KMS-11 (cell line): ENCODE measurements at regions not wholly inside any gene's neighbourhood (a gene's known extent, or its start where the extent isn't known, plus 50 kb on each side); places are given as distances from the start of the nearest gene placed in this dataset.

Experiments used
- H2AFZ ChIP-seq: fragments of 200-600 bp; sonication (generic); 2 replicates; pipeline ENCODE4 v1.6.1; 2016; ENCODE audit warnings: antibody characterized with exemption, mixed run types, low read depth
- H3K27ac ChIP-seq: fragments of 200-600 bp; sonication (generic); 2 replicates; pipeline ENCODE4 v1.6.1; 2016; ENCODE audit warnings: mild to moderate bottlenecking, mixed run types
- H3K27me3 ChIP-seq: fragments of 200-600 bp; sonication (generic); 2 replicates; pipeline ENCODE4 v1.6.1; 2017; ENCODE audit warnings: mild to moderate bottlenecking, low read depth, mixed run types, moderate library complexity; ENCODE audit not compliant: insufficient read depth
- H3K36me3 ChIP-seq: fragments of 200-600 bp; sonication (generic); 2 replicates; pipeline ENCODE4 v1.6.1; 2017; ENCODE audit warnings: mild to moderate bottlenecking, mixed run types; ENCODE audit not compliant: insufficient read depth
- H3K4me1 ChIP-seq: fragments of 200-600 bp; sonication (generic); 2 replicates; pipeline ENCODE4 v1.6.1; 2016; ENCODE audit warnings: mild to moderate bottlenecking, low read depth, mixed run types; ENCODE audit not compliant: poor library complexity, severe bottlenecking
- H3K4me2 ChIP-seq: fragments of 200-600 bp; sonication (generic); 2 replicates; pipeline ENCODE4 v1.7.0; 2016; ENCODE audit warnings: mild to moderate bottlenecking, mixed run types
- H3K4me3 ChIP-seq: fragments of 200-600 bp; sonication (generic); IDR thresholded peaks from 2 replicates; pipeline ENCODE4 v1.6.1; 2017; ENCODE audit warnings: low read depth, low read length, mixed read lengths; ENCODE audit not compliant: insufficient read depth
- H3K79me2 ChIP-seq: fragments of 200-600 bp; sonication (generic); 2 replicates; pipeline ENCODE4 v1.6.1; 2016; ENCODE audit warnings: low read depth, mixed run types; ENCODE audit not compliant: insufficient read depth
- H3K9ac ChIP-seq: fragments of 200-600 bp; sonication (generic); 2 replicates; pipeline ENCODE4 v1.6.1; 2016; ENCODE audit warnings: mild to moderate bottlenecking, mixed run types
- H4K20me1 ChIP-seq: fragments of 200-600 bp; sonication (generic); 2 replicates; pipeline ENCODE4 v1.6.1; 2016; ENCODE audit warnings: mild to moderate bottlenecking, mixed run types; ENCODE audit not compliant: insufficient read depth
- CTCF ChIP-seq: fragments of 200-600 bp; sonication (generic); conservative IDR thresholded peaks from 2 replicates; pipeline ENCODE4 v1.6.1; 2017; ENCODE audit warnings: low read depth, mild to moderate bottlenecking, antibody characterized with exemption, low read length, moderate library complexity, mixed read lengths

- H3K4me2 ChIP-seq, result no peak overlapping the region
- no peak overlapping the region for H2AFZ ChIP-seq
- H3K79me2 ChIP-seq, result no peaks in the 10 kb centered on the region
- H4K20me1 ChIP-seq, result no peaks in the 10 kb centered on the region
- no peak overlapping the region for H3K4me3 ChIP-seq
- no peaks in the 10 kb centered on the region for H3K36me3 ChIP-seq
- H3K9ac ChIP-seq, result no peak overlapping the region
- H3K27ac ChIP-seq, result no peak overlapping the region
- TF ChIP-seq CTCF, result no peak
- no peaks in the 10 kb centered on the region for H3K4me1 ChIP-seq
- H3K27me3 ChIP-seq, result no peaks in the 10 kb centered on the region
These were observed 277.2 kb downstream of the SUCLA2 start for GRCh38 chr13:47723898-47724297.

DNA sequence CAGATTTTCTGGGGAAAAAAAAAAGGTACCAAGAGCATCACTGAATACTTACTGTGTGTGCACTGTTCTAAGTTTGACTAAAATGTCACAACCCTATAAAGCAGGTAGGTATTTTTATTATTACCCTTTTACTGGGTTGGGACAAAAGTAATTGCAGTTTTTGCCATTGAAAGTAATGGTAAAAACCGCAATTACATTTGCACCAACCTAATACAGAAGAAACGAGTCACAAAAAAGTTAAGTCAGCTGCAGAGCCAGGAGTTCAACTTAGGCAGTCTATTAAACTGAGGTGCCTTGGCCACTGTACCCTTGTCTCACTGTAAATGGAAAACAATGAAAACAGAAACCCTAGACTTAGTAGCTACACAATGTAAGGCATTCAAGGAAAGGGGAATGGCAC lies 281.9 kb downstream of the SUCLA2 start:
- no peak overlapping the region for H2AFZ ChIP-seq
- no peaks in the 10 kb centered on the region for H3K4me1 ChIP-seq

DNA sequence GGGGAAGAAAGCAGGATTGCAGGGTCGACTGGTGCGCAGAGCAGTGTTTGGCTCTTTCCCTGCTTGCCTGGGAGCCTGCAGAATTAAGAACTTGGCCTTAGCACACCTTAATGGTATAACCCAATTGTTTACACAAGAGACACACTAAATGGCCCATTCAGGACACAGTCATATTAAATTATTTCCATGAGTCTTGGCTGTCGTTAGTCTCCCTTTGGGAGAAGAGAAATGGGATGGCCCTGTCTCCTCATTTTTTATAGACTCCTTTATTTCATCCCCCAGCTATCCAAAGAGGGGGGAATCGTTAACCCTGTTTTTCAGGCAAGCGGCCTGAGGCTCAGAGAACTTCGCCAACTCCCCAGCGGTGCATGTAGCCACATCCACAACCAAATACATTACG lies 282.5 kb downstream of the SUCLA2 start:
- Histone ChIP-seq H3K79me2 (no peaks in the 10 kb centered on the region), H4K20me1 (no peaks in the 10 kb centered on the region), H3K36me3 (no peaks in the 10 kb centered on the region), H3K9ac (no peak overlapping the region), H2AFZ (no peak overlapping the region), H3K4me2 (no peak overlapping the region), H3K4me1 (no peaks in the 10 kb centered on the region), H3K27me3 (no peaks in the 10 kb centered on the region), H3K4me3 (no peak overlapping the region), H3K27ac (no peak overlapping the region)
- TF ChIP-seq CTCF, result no peak

More for the DNA sequence above, 281.9 kb downstream of the SUCLA2 start:
- Histone ChIP-seq H3K9ac (no peak overlapping the region), H3K36me3 (no peaks in the 10 kb centered on the region), H3K27me3 (no peaks in the 10 kb centered on the region), H3K4me3 (no peak overlapping the region), H3K79me2 (no peaks in the 10 kb centered on the region), H4K20me1 (no peaks in the 10 kb centered on the region), H3K27ac (no peak overlapping the region), H3K4me2 (no peak overlapping the region)
- TF ChIP-seq CTCF, result no peak

GRCh38 chr13:47708386-47708785 lies 292.7 kb downstream of the SUCLA2 start:
- no peaks in the 10 kb centered on the region for H3K36me3 ChIP-seq
- H2AFZ ChIP-seq, result no peak overlapping the region
- H3K4me3 ChIP-seq, result no peak overlapping the region
- no peaks in the 10 kb centered on the region for H4K20me1 ChIP-seq
- H3K9ac ChIP-seq, result no peak overlapping the region
- no peaks in the 10 kb centered on the region for H3K27me3 ChIP-seq
- H3K79me2 ChIP-seq, result no peaks in the 10 kb centered on the region
- peaks cover 22% of the 10 kb centered on the region for H3K4me1 ChIP-seq
- no peak for TF ChIP-seq CTCF
- no peak overlapping the region for H3K27ac ChIP-seq
- H3K4me2 ChIP-seq, result no peak overlapping the region
